T-helper 2 cell treated with Interferon-gamma antibody and Interleukin-4, amounts not matched to agents 5 μg/mL and 100 μg/mL, for 36 hours (primary cell): ENCODE measurements at regions not wholly inside any gene's neighbourhood (a gene's known extent, or its start where the extent isn't known, plus 50 kb on each side); places are given as distances from the start of the nearest gene placed in this dataset.
"Not testable (repeated sequence)": the region's sequence is repeated elsewhere in the genome, so short reads cannot be mapped to it uniquely, and the experiment has no call there.

Experiments
- DNase-seq: peaks from one replicate; pipeline ENCODE4 v3.0.0; 2021; ENCODE audit warnings: low spot score
- H3K27ac Mint-ChIP-seq: one replicate; pipeline ENCODE4 v1.8.0; 2021; ENCODE audit warnings: mild to moderate bottlenecking, mixed read lengths
- H3K27me3 Mint-ChIP-seq: one replicate; pipeline ENCODE4 v1.8.0; 2021; ENCODE audit warnings: low read depth, mixed read lengths
- H3K36me3 Mint-ChIP-seq: one replicate; pipeline ENCODE4 v1.8.0; 2021; ENCODE audit warnings: low read depth, mixed read lengths
- H3K4me1 Mint-ChIP-seq: one replicate; pipeline ENCODE4 v1.8.0; 2021; ENCODE audit warnings: low read depth, mixed read lengths
- H3K4me3 Mint-ChIP-seq: one replicate; pipeline ENCODE4 v1.8.0; 2022; ENCODE audit warnings: mild to moderate bottlenecking, moderate library complexity, mixed read lengths
- H3K9me3 Mint-ChIP-seq: one replicate; pipeline ENCODE4 v1.8.0; 2021; ENCODE audit warnings: mixed read lengths

GRCh38 chrX:138847930-138848329 is 136.4 kb upstream of the FGF13 start:
- no peak for DNase-seq
- Mint-ChIP-seq H3K27me3 (no peaks in the 10 kb centered on the region), H3K9me3 (no peaks in the 10 kb centered on the region), H3K27ac (no peak overlapping the region), H3K4me3 (no peak overlapping the region), H3K4me1 (no peaks in the 10 kb centered on the region), H3K36me3 (no peaks in the 10 kb centered on the region)

- Mint-ChIP-seq H3K9me3 (no peaks in the 10 kb centered on the region), H3K36me3 (no peaks in the 10 kb centered on the region), H3K4me1 (no peaks in the 10 kb centered on the region), H3K4me3 (no peak overlapping the region), H3K27ac (no peak overlapping the region), H3K27me3 (no peaks in the 10 kb centered on the region)
- no peak for DNase-seq
Measured at GRCh38 chrX:138845786-138846185, 134.3 kb upstream of the FGF13 start.

GRCh38 chrX:138807400-138807799 is 95.9 kb upstream of the FGF13 start:
- H3K27ac Mint-ChIP-seq, H3K9me3 Mint-ChIP-seq, DNase-seq, H3K4me1 Mint-ChIP-seq, H3K4me3 Mint-ChIP-seq, H3K36me3 Mint-ChIP-seq, H3K27me3 Mint-ChIP-seq: not testable (repeated sequence)

- H3K4me1 Mint-ChIP-seq, result no peaks in the 10 kb centered on the region
- no peak overlapping the region for H3K4me3 Mint-ChIP-seq
- no peaks in the 10 kb centered on the region for H3K36me3 Mint-ChIP-seq
- DNase-seq, result no peak
- H3K27me3 Mint-ChIP-seq, result no peaks in the 10 kb centered on the region
- H3K27ac Mint-ChIP-seq, result no peak overlapping the region
- H3K9me3 Mint-ChIP-seq, result no peaks in the 10 kb centered on the region
Measured at GRCh38 chrX:138794246-138794645, 82.7 kb upstream of the FGF13 start.

- H3K27me3 Mint-ChIP-seq, result no peaks in the 10 kb centered on the region
- no peak overlapping the region for H3K27ac Mint-ChIP-seq
- H3K4me3 Mint-ChIP-seq, result no peak overlapping the region
- DNase-seq, result no peak
- H3K36me3 Mint-ChIP-seq, result no peaks in the 10 kb centered on the region
- no peaks in the 10 kb centered on the region for H3K9me3 Mint-ChIP-seq
- no peaks in the 10 kb centered on the region for H3K4me1 Mint-ChIP-seq
Measured at GRCh38 chrX:138791551-138791950, 80.0 kb upstream of the FGF13 start.

- Mint-ChIP-seq H3K27me3 (no peaks in the 10 kb centered on the region), H3K27ac (no peak overlapping the region), H3K4me3 (no peak overlapping the region), H3K36me3 (no peaks in the 10 kb centered on the region), H3K9me3 (peaks cover 8% of the 10 kb centered on the region), H3K4me1 (no peaks in the 10 kb centered on the region)
- no peak for DNase-seq
Measured at GRCh38 chrX:138788771-138789170, 77.3 kb upstream of the FGF13 start.

- H3K27ac Mint-ChIP-seq, H3K27me3 Mint-ChIP-seq, H3K4me3 Mint-ChIP-seq: not testable (repeated sequence)
Measured at GRCh38 chrX:138778576-138778909, 67.0 kb upstream of the FGF13 start.

GRCh38 chrX:138777908-138778575 is 66.5 kb upstream of the FGF13 start:
- not testable (repeated sequence) for H3K4me1 Mint-ChIP-seq, DNase-seq, H3K27me3 Mint-ChIP-seq, H3K4me3 Mint-ChIP-seq, H3K9me3 Mint-ChIP-seq, H3K27ac Mint-ChIP-seq, H3K36me3 Mint-ChIP-seq

More at GRCh38 chrX:138778576-138778909, 67.0 kb upstream of the FGF13 start:
- H3K36me3 Mint-ChIP-seq, H3K4me1 Mint-ChIP-seq, H3K9me3 Mint-ChIP-seq, DNase-seq: not testable (repeated sequence)

GRCh38 chrX:138777230-138777629 is 65.7 kb upstream of the FGF13 start:
- Mint-ChIP-seq H3K9me3 (no peaks in the 10 kb centered on the region), H3K4me3 (no peak overlapping the region), H3K27me3 (no peaks in the 10 kb centered on the region), H3K27ac (no peak overlapping the region), H3K36me3 (no peaks in the 10 kb centered on the region), H3K4me1 (peaks cover 2% of the 10 kb centered on the region)
- no peak for DNase-seq

- Mint-ChIP-seq H3K4me1 (peaks cover 2% of the 10 kb centered on the region), H3K27ac (no peak overlapping the region), H3K36me3 (no peaks in the 10 kb centered on the region), H3K9me3 (no peaks in the 10 kb centered on the region), H3K4me3 (no peak overlapping the region), H3K27me3 (no peaks in the 10 kb centered on the region)
- DNase-seq, result no peak
Measured at GRCh38 chrX:138775517-138775916, 64.0 kb upstream of the FGF13 start.

GRCh38 chrX:138771047-138771446 is 59.5 kb upstream of the FGF13 start:
- H3K27me3 Mint-ChIP-seq, result no peaks in the 10 kb centered on the region
- no peaks in the 10 kb centered on the region for H3K9me3 Mint-ChIP-seq
- no peak overlapping the region for H3K4me3 Mint-ChIP-seq
- DNase-seq, result no peak
- H3K27ac Mint-ChIP-seq, result no peak overlapping the region
- H3K4me1 Mint-ChIP-seq, result peaks cover 2% of the 10 kb centered on the region
- H3K36me3 Mint-ChIP-seq, result no peaks in the 10 kb centered on the region

- H3K27me3 Mint-ChIP-seq, result no peaks in the 10 kb centered on the region
- no peaks in the 10 kb centered on the region for H3K9me3 Mint-ChIP-seq
- no peak overlapping the region for H3K4me3 Mint-ChIP-seq
- H3K36me3 Mint-ChIP-seq, result no peaks in the 10 kb centered on the region
- DNase-seq, result no peak
- H3K27ac Mint-ChIP-seq, result no peak overlapping the region
- H3K4me1 Mint-ChIP-seq, result no peaks in the 10 kb centered on the region
Measured at GRCh38 chrX:138769918-138770317, 58.4 kb upstream of the FGF13 start.

GRCh38 chrX:138765051-138765450 is 53.5 kb upstream of the FGF13 start:
- H3K36me3 Mint-ChIP-seq, result no peaks in the 10 kb centered on the region
- no peak overlapping the region for H3K27ac Mint-ChIP-seq
- H3K4me3 Mint-ChIP-seq, result no peak overlapping the region
- H3K4me1 Mint-ChIP-seq, result no peaks in the 10 kb centered on the region
- no peaks in the 10 kb centered on the region for H3K27me3 Mint-ChIP-seq
- H3K9me3 Mint-ChIP-seq, result no peaks in the 10 kb centered on the region
- no peak for DNase-seq

- H3K36me3 Mint-ChIP-seq, result no peaks in the 10 kb centered on the region
- no peaks in the 10 kb centered on the region for H3K4me1 Mint-ChIP-seq
- H3K9me3 Mint-ChIP-seq, result no peaks in the 10 kb centered on the region
- H3K27ac Mint-ChIP-seq, result no peak overlapping the region
- H3K27me3 Mint-ChIP-seq, result no peaks in the 10 kb centered on the region
- H3K4me3 Mint-ChIP-seq, result no peak overlapping the region
- DNase-seq, result no peak
Measured at GRCh38 chrX:138763761-138764160, 52.2 kb upstream of the FGF13 start.

- H3K9me3 Mint-ChIP-seq, result no peaks in the 10 kb centered on the region
- no peaks in the 10 kb centered on the region for H3K27me3 Mint-ChIP-seq
- no peak overlapping the region for H3K4me3 Mint-ChIP-seq
- no peaks in the 10 kb centered on the region for H3K36me3 Mint-ChIP-seq
- H3K27ac Mint-ChIP-seq, result no peak overlapping the region
- no peaks in the 10 kb centered on the region for H3K4me1 Mint-ChIP-seq
- DNase-seq, result no peak
Measured at GRCh38 chrX:138761380-138761779, 49.9 kb upstream of the FGF13 start.
